Neuron (in vitro differentiated cells): ENCODE measurements at regions not wholly inside any gene's neighbourhood (a gene's known extent, or its start where the extent isn't known, plus 50 kb on each side); places are given as distances from the start of the nearest gene placed in this dataset.

Source experiments
- H2AFZ ChIP-seq: one replicate; pipeline ENCODE4 v1.6.1; 2013; ENCODE audit warnings: low read depth, mild to moderate bottlenecking, inconsistent platforms, low read length, moderate library complexity
- H3K27me3 ChIP-seq: one replicate; pipeline ENCODE4 v1.6.1; 2013; ENCODE audit warnings: low read length; ENCODE audit not compliant: insufficient read depth
- H3K36me3 ChIP-seq: one replicate; pipeline ENCODE4 v1.6.1; 2013; ENCODE audit warnings: low read length; ENCODE audit not compliant: insufficient read depth
- H3K4me1 ChIP-seq: one replicate; pipeline ENCODE4 v1.6.1; 2013; ENCODE audit warnings: low read length; ENCODE audit not compliant: insufficient read depth
- H3K4me3 ChIP-seq: 2 replicates; pipeline ENCODE4 v1.5.1; 2013; ENCODE audit warnings: mild to moderate bottlenecking, low read length, moderate library complexity
- H3K9me3 ChIP-seq: one replicate; pipeline ENCODE4 v1.6.1; 2013; ENCODE audit warnings: low read length

DNA sequence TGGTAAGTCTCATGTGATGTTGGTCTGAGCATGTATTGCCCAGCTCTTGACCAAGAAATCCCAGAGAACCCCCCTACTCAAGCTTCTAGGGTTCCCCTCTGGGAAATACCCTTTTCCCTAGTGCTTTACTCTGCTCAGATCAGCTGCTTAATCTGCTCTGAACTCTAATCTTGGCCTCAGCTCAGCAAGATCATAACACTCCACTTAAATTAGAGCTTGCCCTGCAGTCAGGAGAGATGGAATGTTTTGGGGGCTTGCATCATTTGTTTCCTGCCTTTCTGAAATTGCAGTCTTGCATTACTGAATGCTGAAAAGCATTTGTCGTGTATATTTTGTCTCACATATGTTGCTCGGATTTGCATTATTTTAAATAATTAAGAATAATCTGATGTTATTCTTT lies 1153.6 kb downstream of the FSTL5 start:
- H3K9me3 ChIP-seq, result no peaks in the 10 kb centered on the region
- H2AFZ ChIP-seq, result no peak overlapping the region
- no peaks in the 10 kb centered on the region for H3K27me3 ChIP-seq
- no peaks in the 10 kb centered on the region for H3K36me3 ChIP-seq
- no peaks in the 10 kb centered on the region for H3K4me1 ChIP-seq
- no peak overlapping the region for H3K4me3 ChIP-seq
